EH (cell line): ENCODE measurements at regions not wholly inside any gene's neighbourhood (a gene's known extent, or its start where the extent isn't known, plus 50 kb on each side); places are given as distances from the start of the nearest gene placed in this dataset.
A peak's percentile ranks its signal among the peaks of the same experiment; 100 is the strongest.
"Not testable (repeated sequence)": the region's sequence is repeated elsewhere in the genome, so short reads cannot be mapped to it uniquely, and the experiment has no call there.

Experiments used
- DNase-seq: peaks from one replicate; pipeline ENCODE4 v3.0.0-alpha.2; 2015; ENCODE audit warnings: low read depth

- DNase-seq: peak; percentile 42
Observed at GRCh38 chr3:164465172-164465571, 613.1 kb downstream of the SI start.

- DNase-seq: peak; percentile 8
Observed at GRCh38 chr3:164460851-164461250, 617.4 kb downstream of the SI start.

- DNase-seq: no peak
Observed at GRCh38 chr3:164459521-164460151, 618.7 kb downstream of the SI start.

GRCh38 chr3:164458986-164459385, 619.3 kb downstream of the SI start:
- DNase-seq: peak; percentile 43

- DNase-seq: no peak
Observed at GRCh38 chr3:164453714-164454113, 624.6 kb downstream of the SI start.

- DNase-seq: peak; percentile 6
Observed at GRCh38 chr3:164452707-164453106, 625.6 kb downstream of the SI start.

- no peak for DNase-seq
Observed at GRCh38 chr3:164451072-164451910, 627.0 kb downstream of the SI start.

- DNase-seq: peak; percentile 24
Observed at GRCh38 chr3:164450276-164450905, 627.9 kb downstream of the SI start.

- no peak for DNase-seq
Observed at GRCh38 chr3:164419220-164419619, 659.1 kb downstream of the SI start.

- DNase-seq: no peak
Observed at GRCh38 chr3:164418414-164418813, 659.9 kb downstream of the SI start.

- no peak for DNase-seq
Observed at GRCh38 chr3:164417955-164418354, 660.3 kb downstream of the SI start.

- no peak for DNase-seq
Observed at GRCh38 chr3:164416491-164417222, 661.6 kb downstream of the SI start.

- DNase-seq: no peak
Observed at GRCh38 chr3:164408326-164408725, 670.0 kb downstream of the SI start.

GRCh38 chr3:164407111-164407510, 671.2 kb downstream of the SI start:
- DNase-seq: no peak

GRCh38 chr3:164406281-164406680, 672.0 kb downstream of the SI start:
- DNase-seq: no peak

GRCh38 chr3:164401923-164402322, 676.4 kb downstream of the SI start:
- no peak for DNase-seq

- not testable (repeated sequence) for DNase-seq
Observed at GRCh38 chr3:164401440-164401839, 676.9 kb downstream of the SI start.

GRCh38 chr3:164397462-164397861, 680.8 kb downstream of the SI start:
- no peak for DNase-seq

- DNase-seq: no peak
Observed at GRCh38 chr3:164393171-164393570, 685.1 kb downstream of the SI start.

GRCh38 chr3:164390046-164390445, 688.2 kb downstream of the SI start:
- no peak for DNase-seq

GRCh38 chr3:164387236-164387635, 691.1 kb downstream of the SI start:
- no peak for DNase-seq

- DNase-seq: no peak
Observed at GRCh38 chr3:164380156-164380555, 698.1 kb downstream of the SI start.
